ENCODE measurements at regions not wholly inside any gene's neighbourhood (a gene's known extent, or its start where the extent isn't known, plus 50 kb on each side); places are given as distances from the start of the nearest gene placed in this dataset.

GRCh38 chr1:238370599-238370998, 479.9 kb upstream of the ZP4 start:
- Histone ChIP-seq H3K9ac (ENCODE audit: extremely low read depth, insufficient read length, low read length) (no peak overlapping the region), H3K79me2 (ENCODE audit: insufficient read depth, low read length) (no peaks in the 10 kb centered on the region), H4K5ac (ENCODE audit: insufficient read length, low read depth, low read length) (no peak overlapping the region), H2AK5ac (ENCODE audit: insufficient read length, low read length) (no peak overlapping the region), H3K9me3 (ENCODE audit: control insufficient read depth, low read depth, low read length) (no peaks in the 10 kb centered on the region), H2AFZ (ENCODE audit: low read length) (no peak overlapping the region), H3K14ac (ENCODE audit: insufficient read depth, low read length) (no peak overlapping the region), H3T11ph (ENCODE audit: low read length) (no peak overlapping the region), H3K18ac (ENCODE audit: insufficient read length, low read depth, low read length) (no peak overlapping the region), H3K4me1 (ENCODE audit: insufficient read depth, low read length) (no peaks in the 10 kb centered on the region), H4K8ac (replicated peaks; ENCODE audit: insufficient read length, low read depth, low read length) (no peak overlapping the region), H3K23ac (ENCODE audit: insufficient read length, low read depth, low read length) (no peak overlapping the region), H3K56ac (ENCODE audit: insufficient read length, low read depth, low read length) (no peak overlapping the region), H3K27me3 (ENCODE audit: insufficient read depth, low read length) (no peaks in the 10 kb centered on the region), H3K23me2 (ENCODE audit: insufficient read length, low read depth, low read length, poor library complexity, severe bottlenecking) (no peaks in the 10 kb centered on the region), H2BK12ac (ENCODE audit: insufficient read length, low read depth, low read length) (peak overlapping the region; percentile 82), H3K4ac (ENCODE audit: low read depth, low read length) (no peak overlapping the region), H2BK120ac (ENCODE audit: low read depth, low read length, poor library complexity, severe bottlenecking) (no peak overlapping the region), H3K79me1 (ENCODE audit: insufficient read depth, low read depth, low read length, poor library complexity, severe bottlenecking) (no peaks in the 10 kb centered on the region), H3K27ac (ENCODE audit: insufficient read length, low read depth, low read length) (no peak overlapping the region), H2BK20ac (ENCODE audit: low read depth, low read length, poor library complexity, severe bottlenecking) (no peak overlapping the region), H2BK5ac (ENCODE audit: insufficient read length, low read length) (no peak overlapping the region), H3K4me2 (ENCODE audit: insufficient read depth, insufficient read length, low read length) (no peak overlapping the region), H4K91ac (ENCODE audit: insufficient read length, low read depth, low read length) (no peak overlapping the region), H4K20me1 (ENCODE audit: control insufficient read depth, insufficient read depth, insufficient read length) (no peaks in the 10 kb centered on the region), H2BK15ac (ENCODE audit: low read depth, low read length) (no peak overlapping the region)
- peaks cover 0 to 5% (median 4%) of the 10 kb centered on the region in 3 experiments; a peak in 2 of 7 replicates for H3K36me3 Mint-ChIP-seq (ENCODE audit: insufficient read depth in 1 of 3, low read depth in 3 of 3)
- H3K27ac Mint-ChIP-seq, result no peak overlapping the region; a peak in 1 of 7 replicates
- no peak overlapping the region for H3K4me3 Mint-ChIP-seq
- no peak for TF ChIP-seq CTCF (conservative IDR thresholded peaks at IDR 0.05)
- WGBS (ENCODE audit: extremely low coverage, insufficient read length, low lambda C conversion rate), result no CpG with 5 or more reads among the region's 2 CpGs
- no peak for DNase-seq
- no peaks in the 10 kb centered on the region; a peak in 1 of 5 replicates for H3K9me3 Mint-ChIP-seq
- no peaks in the 10 kb centered on the region for H3K27me3 Mint-ChIP-seq (ENCODE audit: low read depth)
- peaks cover 0 to 2% of the 10 kb centered on the region in 2 experiments; a peak in 2 of 4 replicates for H3K4me1 Mint-ChIP-seq
